ENCODE measurements at regions not wholly inside any gene's neighbourhood (a gene's known extent, or its start where the extent isn't known, plus 50 kb on each side); places are given as distances from the start of the nearest gene placed in this dataset.

- no peaks in the 10 kb centered on the region for H3K9me3 ChIP-seq
- TF ChIP-seq CTCF (IDR thresholded peaks at IDR 0.05), result no peak
Measured at GRCh38 chr11:95695181-95695580, 94.4 kb downstream of the FAM76B start.

GRCh38 chr11:95693298-95693697 is 96.3 kb downstream of the FAM76B start:
- no peak overlapping the region for H3K27ac ChIP-seq
- no peaks in the 10 kb centered on the region for H3K4me1 ChIP-seq
- no peak for DNase-seq
- 46 to 52% (median 51%) methylated on average over 1 of the region's 1 CpG for WGBS, 3 donors
- H3K36me3 ChIP-seq (ENCODE audit: insufficient read depth in 1 of 2, low read depth in 1 of 2), result no peaks in the 10 kb centered on the region
- intact Hi-C loops (cut with DNase I), result no loop called here
- H3K9me3 ChIP-seq, result no peaks in the 10 kb centered on the region
- ATAC-seq, result no peak
- no peak for TF ChIP-seq CTCF (IDR thresholded peaks at IDR 0.05)
- no peaks in the 10 kb centered on the region for H3K27me3 ChIP-seq (ENCODE audit: insufficient read depth in 3 of 3, low read length in 2 of 3)
- H3K4me3 ChIP-seq, result no peak overlapping the region

More at GRCh38 chr11:95695181-95695580, 94.4 kb downstream of the FAM76B start:
- Histone ChIP-seq H3K4me1 (no peaks in the 10 kb centered on the region), H3K4me3 (no peak overlapping the region), H3K27me3 (ENCODE audit: insufficient read depth in 3 of 3, low read length in 2 of 3) (no peaks in the 10 kb centered on the region), H3K36me3 (ENCODE audit: insufficient read depth in 1 of 2, low read depth in 1 of 2) (no peaks in the 10 kb centered on the region), H3K27ac (no peak overlapping the region)
- ATAC-seq, result no peak
- intact Hi-C loops (cut with DNase I), result no loop called here
- DNase-seq, result no peak

- H3K4me1 ChIP-seq, result no peaks in the 10 kb centered on the region
- no peak for ATAC-seq
- H3K36me3 ChIP-seq (ENCODE audit: insufficient read depth in 1 of 2, low read depth in 1 of 2), result no peaks in the 10 kb centered on the region
- H3K4me3 ChIP-seq, result no peak overlapping the region
- 90 to 94% (median 94%) methylated on average over 3 of the region's 3 CpGs for WGBS, 3 donors
- H3K27ac ChIP-seq, result no peak overlapping the region
- H3K9me3 ChIP-seq, result no peaks in the 10 kb centered on the region
- intact Hi-C loops (cut with DNase I), result no loop called here
- no peaks in the 10 kb centered on the region for H3K27me3 ChIP-seq (ENCODE audit: insufficient read depth in 3 of 3, low read length in 2 of 3)
- TF ChIP-seq CTCF (IDR thresholded peaks at IDR 0.05), result no peak
- no peak for DNase-seq
Measured at GRCh38 chr11:95692526-95693260, 96.9 kb downstream of the FAM76B start.

- TF ChIP-seq CTCF (IDR thresholded peaks at IDR 0.05), result no peak
- Histone ChIP-seq H3K9me3 (no peaks in the 10 kb centered on the region), H3K27me3 (ENCODE audit: insufficient read depth in 3 of 3, low read length in 2 of 3) (no peaks in the 10 kb centered on the region), H3K4me3 (no peak overlapping the region), H3K36me3 (ENCODE audit: insufficient read depth in 1 of 2, low read depth in 1 of 2) (no peaks in the 10 kb centered on the region), H3K4me1 (no peaks in the 10 kb centered on the region), H3K27ac (no peak overlapping the region)
- DNase-seq, result no peak
- WGBS, 3 donors, result 91 to 92% (median 91%) methylated on average over 3 of the region's 3 CpGs
- intact Hi-C loops (cut with DNase I), result no loop called here
- no peak for ATAC-seq
Measured at GRCh38 chr11:95690100-95690499, 99.5 kb downstream of the FAM76B start.
